Breast epithelium (tissue), 4 donors: ENCODE measurements at regions not wholly inside any gene's neighbourhood (a gene's known extent, or its start where the extent isn't known, plus 50 kb on each side); places are given as distances from the start of the nearest gene placed in this dataset.

Source experiments
- DNase-seq, 2 donors: peaks; one replicate each; pipeline ENCODE4 v3.0.0-alpha.2; 2019; ENCODE audit warnings: low spot score in 2 of 2
- H3K27ac ChIP-seq, 2 donors: fragments of 200-600 bp; sonication (generic) in 1 of 2; one replicate each; pipeline ENCODE4 v1.5.1; 2016 to 2019; ENCODE audit warnings: mild to moderate bottlenecking in 1 of 2
- H3K27me3 ChIP-seq, 2 donors: fragments of 200-600 bp; sonication (generic) in 1 of 2; one replicate each; pipeline versions ENCODE4 v1.5.1 to v1.6.0; 2017 to 2019; ENCODE audit warnings: control low read depth in 1 of 2, mild to moderate bottlenecking in 1 of 2
- H3K36me3 ChIP-seq: fragments of 200-600 bp; one replicate; pipeline ENCODE4 v1.5.1; 2019
- H3K4me1 ChIP-seq, 2 donors: fragments of 200-600 bp; sonication (generic); one replicate each; pipeline ENCODE4 v1.5.1; 2016 to 2019; ENCODE audit warnings: control low read depth in 1 of 2
- H3K4me3 ChIP-seq, 3 donors: fragments of 200-600 bp; sonication (generic); 1 replicate in 2 of 3; 2 replicates in 1 of 3; pipeline ENCODE4 v1.5.1; 2016 to 2019; ENCODE audit warnings: mild to moderate bottlenecking in 3 of 3, moderate library complexity in 2 of 3
- H3K9me3 ChIP-seq, 2 donors: fragments of 200-600 bp; sonication (generic) in 1 of 2; one replicate each; pipeline ENCODE4 v1.5.1; 2016 to 2019; ENCODE audit warnings: control low read depth in 1 of 2
- CTCF ChIP-seq, 3 donors: fragments of 450-650 bp; IDR thresholded peaks; one replicate each; pipeline ENCODE4 v1.5.1; 2016 to 2017; ENCODE audit warnings: antibody characterized with exemption in 3 of 3, mild to moderate bottlenecking in 3 of 3, moderate library complexity in 3 of 3
- POLR2A ChIP-seq: fragments of 450-650 bp; IDR thresholded peaks from one replicate; pipeline ENCODE4 v1.6.1; 2016; ENCODE audit warnings: antibody characterized with exemption, mild to moderate bottlenecking, moderate library complexity
- POLR2AphosphoS5 ChIP-seq, 3 donors: sonication (generic); formaldehyde crosslinking; IDR thresholded peaks; one replicate each; pipeline ENCODE4 v1.6.1; 2017; ENCODE audit warnings: antibody characterized with exemption in 3 of 3
- intact Hi-C: fragments of 100-400 bp; cut with DNase I; formaldehyde crosslinking; loops from one replicate; pipeline ENCODE4 v1.15.1; 2023; ENCODE audit warnings: low total_unique reads

GRCh38 chr11:134906356-134906955, 494.4 kb upstream of the B3GAT1 start:
- intact Hi-C loops = no loop called here
- H3K4me1 ChIP-seq = no peaks in the 10 kb centered on the region
- TF ChIP-seq CTCF (IDR thresholded peaks at IDR 0.05) (no peak), POLR2A (no peak), POLR2AphosphoS5 (IDR thresholded peaks at IDR 0.05) (no peak)
- H3K36me3 ChIP-seq = no peaks in the 10 kb centered on the region
- no peaks in the 10 kb centered on the region for H3K9me3 ChIP-seq
- peaks cover 0 to 3% of the 10 kb centered on the region in 2 donors for H3K27me3 ChIP-seq
- no peak overlapping the region for H3K27ac ChIP-seq
- no peak for DNase-seq
- H3K4me3 ChIP-seq = no peak overlapping the region

DNA sequence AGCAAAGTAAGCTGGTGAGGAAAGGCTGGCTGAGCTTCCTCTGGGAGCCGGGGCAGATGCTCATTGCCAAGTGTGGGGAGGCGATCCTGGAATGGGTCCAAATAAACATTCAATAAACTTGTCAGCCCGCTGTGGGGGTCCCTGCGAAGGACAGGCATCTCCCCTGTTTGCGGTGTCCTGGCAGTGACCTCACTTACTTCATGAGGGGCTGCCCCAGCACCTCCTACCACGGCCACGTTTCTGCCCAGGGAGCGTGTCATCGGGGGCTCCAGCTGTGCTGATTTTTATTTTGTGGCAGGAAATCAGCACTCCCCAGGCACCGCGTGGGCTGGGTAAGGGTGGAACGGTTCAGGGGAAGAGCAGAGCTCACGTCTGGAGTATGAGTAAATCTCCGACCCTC, 493.9 kb upstream of the B3GAT1 start:
- no peak for DNase-seq
- no peaks in the 10 kb centered on the region for H3K36me3 ChIP-seq
- no peaks in the 10 kb centered on the region for H3K9me3 ChIP-seq
- H3K27ac ChIP-seq = no peak overlapping the region
- intact Hi-C loops = no loop called here
- TF ChIP-seq POLR2A = no peak
- TF ChIP-seq CTCF (IDR thresholded peaks at IDR 0.05) = no peak
- TF ChIP-seq POLR2AphosphoS5 (IDR thresholded peaks at IDR 0.05) = no peak
- no peaks in the 10 kb centered on the region for H3K4me1 ChIP-seq
- H3K27me3 ChIP-seq = peaks cover 0 to 3% of the 10 kb centered on the region in 2 donors
- peak overlapping the region in 1 of 3 donors; percentile 19 for H3K4me3 ChIP-seq

- Histone ChIP-seq H3K27ac (no peak overlapping the region), H3K4me1 (no peaks in the 10 kb centered on the region), H3K9me3 (no peaks in the 10 kb centered on the region), H3K36me3 (no peaks in the 10 kb centered on the region), H3K27me3 (peaks cover 0 to 3% of the 10 kb centered on the region in 2 donors), H3K4me3 (peak overlapping the region in 1 of 3 donors; percentile 19)
- DNase-seq = no peak
- TF ChIP-seq POLR2AphosphoS5 (IDR thresholded peaks at IDR 0.05) (no peak), CTCF (IDR thresholded peaks at IDR 0.05) (no peak), POLR2A (no peak)
- intact Hi-C loops = no loop called here
Observed at GRCh38 chr11:134905517-134905916, 493.5 kb upstream of the B3GAT1 start.

- TF ChIP-seq CTCF (IDR thresholded peaks at IDR 0.05) = no peak
- TF ChIP-seq POLR2A = no peak
- TF ChIP-seq POLR2AphosphoS5 (IDR thresholded peaks at IDR 0.05) = no peak
- Histone ChIP-seq H3K27me3 (peaks cover 0 to 3% of the 10 kb centered on the region in 2 donors), H3K9me3 (no peaks in the 10 kb centered on the region), H3K36me3 (no peaks in the 10 kb centered on the region), H3K4me3 (no peak overlapping the region), H3K4me1 (no peaks in the 10 kb centered on the region), H3K27ac (no peak overlapping the region)
- no peak for DNase-seq
- intact Hi-C loops = no loop called here
Observed at GRCh38 chr11:134904103-134904790, 492.2 kb upstream of the B3GAT1 start.
